Left ventricle myocardium inferior (tissue), 1 donor: ENCODE measurements at regions not wholly inside any gene's neighbourhood (a gene's known extent, or its start where the extent isn't known, plus 50 kb on each side); places are given as distances from the start of the nearest gene placed in this dataset.
A peak's percentile ranks its signal among the peaks of the same experiment; 100 is the strongest.

Experiments
- DNase-seq: peaks from one replicate; pipeline ENCODE4 v3.0.0-alpha.2; 2020
- H3K27ac ChIP-seq: fragments of 200-600 bp; replicated peaks from 2 replicates; pipeline ENCODE4 v1.8.0; 2021
- H3K27me3 ChIP-seq: fragments of 200-600 bp; 2 replicates; pipeline ENCODE4 v1.8.0; 2021; ENCODE audit warnings: low read depth
- H3K36me3 ChIP-seq: fragments of 200-600 bp; 2 replicates; pipeline ENCODE4 v1.8.0; 2021
- H3K4me1 ChIP-seq: fragments of 200-600 bp; 2 replicates; pipeline ENCODE4 v1.8.0; 2021
- H3K4me3 ChIP-seq: fragments of 200-600 bp; 2 replicates; pipeline ENCODE4 v1.8.0; 2021; ENCODE audit warnings: mild to moderate bottlenecking, moderate library complexity
- H3K9me3 ChIP-seq: fragments of 200-600 bp; replicated peaks from 2 replicates; pipeline ENCODE4 v1.8.0; 2021
- intact Hi-C: fragments of 100-400 bp; cut with micrococcal nuclease; formaldehyde crosslinking; loops from one replicate; pipeline ENCODE4 v1.11.0; 2022
- TF ChIP-seq, protein P1 (sequence below): fragments of 200-600 bp; IDR thresholded peaks from 2 replicates; pipeline ENCODE4 v1.8.0; 2021; ENCODE audit warnings: antibody characterized with exemption, mild to moderate bottlenecking, borderline replicate concordance
- donor health status: DM: no; HTN: yes; CAD: no; lungs with severe emphysema.

DNA sequence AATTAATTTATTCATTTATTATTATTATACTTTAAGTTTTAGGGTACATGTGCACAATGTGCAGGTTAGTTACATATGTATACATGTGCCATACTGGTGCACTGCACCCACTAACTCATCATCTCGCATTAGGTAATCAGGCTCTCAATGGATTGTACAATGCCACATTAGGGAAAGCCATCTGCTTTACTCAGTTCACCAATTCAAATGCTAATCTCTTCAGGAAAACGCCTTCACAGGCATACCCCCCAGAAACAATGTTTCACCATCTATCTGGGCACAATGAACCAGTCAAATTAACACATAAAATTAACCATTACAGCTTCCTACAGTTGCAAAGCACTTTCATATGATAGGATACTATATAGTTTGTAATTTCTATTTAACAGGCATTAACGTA, 84.8 kb upstream of the DNAJC10 start:
- intact Hi-C loops: no loop called here
- Histone ChIP-seq H3K27me3 (no peaks in the 10 kb centered on the region), H3K9me3 (no peaks in the 10 kb centered on the region), H3K4me3 (no peak overlapping the region), H3K36me3 (no peaks in the 10 kb centered on the region), H3K27ac (no peak overlapping the region), H3K4me1 (peaks cover 5% of the 10 kb centered on the region)
- DNase-seq: no peak
- TF ChIP-seq, protein P1, sequence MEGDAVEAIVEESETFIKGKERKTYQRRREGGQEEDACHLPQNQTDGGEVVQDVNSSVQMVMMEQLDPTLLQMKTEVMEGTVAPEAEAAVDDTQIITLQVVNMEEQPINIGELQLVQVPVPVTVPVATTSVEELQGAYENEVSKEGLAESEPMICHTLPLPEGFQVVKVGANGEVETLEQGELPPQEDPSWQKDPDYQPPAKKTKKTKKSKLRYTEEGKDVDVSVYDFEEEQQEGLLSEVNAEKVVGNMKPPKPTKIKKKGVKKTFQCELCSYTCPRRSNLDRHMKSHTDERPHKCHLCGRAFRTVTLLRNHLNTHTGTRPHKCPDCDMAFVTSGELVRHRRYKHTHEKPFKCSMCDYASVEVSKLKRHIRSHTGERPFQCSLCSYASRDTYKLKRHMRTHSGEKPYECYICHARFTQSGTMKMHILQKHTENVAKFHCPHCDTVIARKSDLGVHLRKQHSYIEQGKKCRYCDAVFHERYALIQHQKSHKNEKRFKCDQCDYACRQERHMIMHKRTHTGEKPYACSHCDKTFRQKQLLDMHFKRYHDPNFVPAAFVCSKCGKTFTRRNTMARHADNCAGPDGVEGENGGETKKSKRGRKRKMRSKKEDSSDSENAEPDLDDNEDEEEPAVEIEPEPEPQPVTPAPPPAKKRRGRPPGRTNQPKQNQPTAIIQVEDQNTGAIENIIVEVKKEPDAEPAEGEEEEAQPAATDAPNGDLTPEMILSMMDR: no peak

DNA sequence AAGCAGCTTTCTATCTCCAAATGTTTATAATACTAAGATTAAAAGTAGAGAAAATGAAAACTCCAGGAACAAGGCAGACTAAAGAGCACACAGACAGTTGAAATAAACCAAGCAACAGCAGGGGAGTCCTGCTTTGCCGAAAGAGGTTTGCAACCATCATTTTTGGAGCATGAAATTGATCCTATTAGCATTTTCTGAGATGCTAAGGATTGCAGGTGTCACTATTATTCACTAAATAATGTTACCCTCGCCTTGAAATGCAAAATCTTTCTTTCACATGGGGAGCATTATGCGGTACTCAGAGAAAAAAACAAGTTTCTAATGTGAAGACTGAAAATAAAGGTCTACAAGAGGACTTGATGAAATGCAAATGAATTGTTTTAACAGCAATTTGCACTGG, 81.7 kb upstream of the DNAJC10 start:
- no peaks in the 10 kb centered on the region for H3K4me1 ChIP-seq
- H3K27me3 ChIP-seq: no peaks in the 10 kb centered on the region
- intact Hi-C loops: no loop called here

DNA sequence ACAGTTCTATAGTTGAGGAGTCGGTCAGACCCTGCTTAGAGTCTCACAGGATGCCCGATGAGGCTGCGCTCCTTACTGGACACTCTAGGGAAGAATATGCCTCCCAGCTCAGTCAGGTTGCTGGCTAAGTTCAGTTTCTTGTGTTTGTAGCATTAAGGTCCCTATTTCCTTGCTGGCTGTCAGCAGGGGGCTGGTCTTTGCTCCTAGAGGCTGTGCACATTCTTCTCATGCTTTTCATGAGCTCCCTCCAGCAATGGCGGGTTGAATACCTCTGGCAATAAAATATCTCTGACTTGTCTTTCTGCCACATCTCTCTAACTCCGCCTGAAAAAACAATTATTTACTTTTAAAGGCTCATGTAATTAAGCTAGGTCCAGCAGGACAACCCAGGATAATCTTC, 79.4 kb upstream of the DNAJC10 start:
- Histone ChIP-seq H3K4me1 (no peaks in the 10 kb centered on the region), H3K27me3 (no peaks in the 10 kb centered on the region), H3K36me3 (no peaks in the 10 kb centered on the region), H3K4me3 (no peak overlapping the region), H3K27ac (no peak overlapping the region), H3K9me3 (no peaks in the 10 kb centered on the region)
- TF ChIP-seq, protein P1: no peak
- DNase-seq: no peak
- intact Hi-C loops: no loop called here

More for the DNA sequence above, 81.7 kb upstream of the DNAJC10 start:
- H3K27ac ChIP-seq: no peak overlapping the region
- TF ChIP-seq, protein P1: no peak
- no peak overlapping the region for H3K4me3 ChIP-seq
- no peaks in the 10 kb centered on the region for H3K36me3 ChIP-seq
- no peaks in the 10 kb centered on the region for H3K9me3 ChIP-seq
- DNase-seq: no peak

DNA sequence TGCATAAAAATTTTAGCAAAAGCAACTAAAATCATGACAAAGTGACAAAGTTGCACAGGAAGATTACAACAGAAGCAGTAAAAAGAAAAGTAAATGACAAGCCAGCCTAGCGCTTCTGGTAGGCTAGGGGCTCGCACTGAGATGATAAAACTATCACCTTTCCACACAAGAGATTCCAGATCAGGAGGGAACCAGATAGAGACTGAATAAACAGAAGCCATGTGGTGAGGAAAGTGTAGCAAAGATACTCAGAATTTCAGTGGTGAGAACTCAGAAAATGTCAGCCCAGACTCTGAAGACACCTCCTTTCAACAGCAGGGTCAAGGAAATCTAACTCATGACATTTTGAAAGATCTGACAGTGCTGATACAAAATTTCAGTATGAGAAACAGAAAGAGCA, 77.4 kb upstream of the DNAJC10 start:
- Histone ChIP-seq H3K4me1 (no peaks in the 10 kb centered on the region), H3K4me3 (no peak overlapping the region), H3K36me3 (no peaks in the 10 kb centered on the region), H3K9me3 (no peaks in the 10 kb centered on the region), H3K27ac (no peak overlapping the region), H3K27me3 (no peaks in the 10 kb centered on the region)
- DNase-seq: no peak
- TF ChIP-seq, protein P1: no peak
- intact Hi-C loops: no loop called here

DNA sequence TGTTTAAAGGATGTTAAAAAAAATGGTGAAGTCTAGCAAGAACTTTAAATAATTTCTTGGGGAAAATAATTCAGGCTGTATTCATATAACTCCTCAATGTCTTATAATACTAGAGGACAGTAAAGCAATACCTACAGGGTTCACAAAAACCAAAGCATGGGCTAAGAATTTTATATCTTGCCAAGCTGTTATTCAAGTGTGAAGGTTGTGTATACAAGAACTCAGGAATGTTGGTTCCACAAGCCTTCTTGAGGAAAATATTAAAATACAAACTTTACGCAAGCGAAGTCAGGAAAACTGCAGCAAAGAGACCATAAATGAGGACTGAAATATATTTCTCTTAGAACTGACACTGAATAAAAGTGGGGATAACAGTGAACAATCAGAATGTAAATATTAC, 76.1 kb upstream of the DNAJC10 start:
- no peaks in the 10 kb centered on the region for H3K27me3 ChIP-seq
- intact Hi-C loops: no loop called here
- no peaks in the 10 kb centered on the region for H3K36me3 ChIP-seq
- no peak for DNase-seq
- no peak overlapping the region for H3K27ac ChIP-seq
- no peaks in the 10 kb centered on the region for H3K4me1 ChIP-seq
- TF ChIP-seq, protein P1: no peak
- no peak overlapping the region for H3K4me3 ChIP-seq
- no peaks in the 10 kb centered on the region for H3K9me3 ChIP-seq

DNA sequence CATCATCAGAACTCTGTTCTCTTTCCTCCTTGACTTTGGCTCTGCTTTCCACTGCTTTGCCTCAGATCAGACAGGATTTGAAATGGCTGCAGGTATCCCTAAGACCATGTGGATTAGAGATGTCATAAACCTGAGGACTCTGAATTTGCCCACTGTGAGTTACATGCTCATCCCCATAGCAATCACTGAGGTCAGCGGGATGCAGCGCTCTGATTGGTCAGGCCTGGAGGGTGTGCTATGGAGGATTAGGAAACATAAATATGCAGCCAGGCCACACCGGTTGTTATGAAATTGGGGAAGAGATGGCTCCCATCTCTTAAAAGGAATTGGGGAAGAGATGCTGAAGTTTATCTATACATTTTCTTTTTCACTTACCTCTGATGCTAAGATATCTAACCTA, 73.7 kb upstream of the DNAJC10 start:
- Histone ChIP-seq H3K36me3 (no peaks in the 10 kb centered on the region), H3K27me3 (no peaks in the 10 kb centered on the region), H3K27ac (no peak overlapping the region), H3K4me3 (no peak overlapping the region), H3K4me1 (no peaks in the 10 kb centered on the region), H3K9me3 (no peaks in the 10 kb centered on the region)
- intact Hi-C loops: no loop called here
- TF ChIP-seq, protein P1: no peak
- DNase-seq: peak; percentile 40
